Iris pigment epithelial cell (primary cell): ENCODE measurements at regions not wholly inside any gene's neighbourhood (a gene's known extent, or its start where the extent isn't known, plus 50 kb on each side); places are given as distances from the start of the nearest gene placed in this dataset.
A peak's percentile ranks its signal among the peaks of the same experiment; 100 is the strongest.

Source experiments
- DNase-seq: peaks from one replicate; pipeline ENCODE4 v3.0.0-alpha.2; 2011; ENCODE audit warnings: low read depth

GRCh38 chrX:114332766-114333165 lies 251.1 kb upstream of the HTR2C start:
- DNase-seq, result no peak

GRCh38 chrX:114334473-114334982 lies 249.4 kb upstream of the HTR2C start:
- no peak for DNase-seq

GRCh38 chrX:114338870-114339269 lies 245.0 kb upstream of the HTR2C start:
- DNase-seq, result no peak

- peak; percentile 41 for DNase-seq
Observed at GRCh38 chrX:114344756-114345349, 239.0 kb upstream of the HTR2C start.

- no peak for DNase-seq
Observed at GRCh38 chrX:114361076-114361725, 222.7 kb upstream of the HTR2C start.

GRCh38 chrX:114363346-114363745 lies 220.5 kb upstream of the HTR2C start:
- no peak for DNase-seq

- DNase-seq, result no peak
Observed at GRCh38 chrX:114365065-114365834, 218.6 kb upstream of the HTR2C start.

- DNase-seq, result no peak
Observed at GRCh38 chrX:114372937-114373336, 210.9 kb upstream of the HTR2C start.

- DNase-seq, result no peak
Observed at GRCh38 chrX:114390251-114390796, 193.6 kb upstream of the HTR2C start.
